HG03159 (cell line): ENCODE measurements at regions not wholly inside any gene's neighbourhood (a gene's known extent, or its start where the extent isn't known, plus 50 kb on each side); places are given as distances from the start of the nearest gene placed in this dataset.

Source experiments
- ATAC-seq: cut with Tn5 transposase; IDR thresholded peaks from one replicate; pipeline ENCODE4 v1.9.1; 2021; ENCODE audit warnings: mild to moderate bottlenecking, moderate library complexity; ENCODE audit not compliant: unreplicated experiment

DNA sequence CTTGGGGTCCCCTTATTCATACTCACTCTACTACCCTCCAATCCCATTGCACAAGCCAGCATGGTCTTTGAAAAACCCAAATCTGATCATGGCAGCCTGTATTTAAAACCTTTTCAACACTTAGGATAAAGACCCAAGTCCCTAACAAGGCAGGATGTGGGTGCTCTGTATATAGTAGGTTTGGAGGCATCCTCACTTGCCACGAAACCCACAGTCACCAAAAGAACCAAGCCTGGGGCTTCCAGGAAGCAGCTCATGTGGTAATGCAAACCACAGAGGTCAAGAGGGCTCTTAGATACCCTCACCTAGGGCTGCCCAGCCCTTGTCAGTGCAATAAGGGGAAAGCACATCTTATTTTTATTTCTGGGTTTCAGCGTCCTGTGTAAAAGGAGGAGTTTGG lies 218.6 kb upstream of the ASIC2 start:
- no peak for ATAC-seq

- no peak for ATAC-seq
Measured at GRCh38 chr17:33512113-33512512, 219.0 kb upstream of the ASIC2 start.

DNA sequence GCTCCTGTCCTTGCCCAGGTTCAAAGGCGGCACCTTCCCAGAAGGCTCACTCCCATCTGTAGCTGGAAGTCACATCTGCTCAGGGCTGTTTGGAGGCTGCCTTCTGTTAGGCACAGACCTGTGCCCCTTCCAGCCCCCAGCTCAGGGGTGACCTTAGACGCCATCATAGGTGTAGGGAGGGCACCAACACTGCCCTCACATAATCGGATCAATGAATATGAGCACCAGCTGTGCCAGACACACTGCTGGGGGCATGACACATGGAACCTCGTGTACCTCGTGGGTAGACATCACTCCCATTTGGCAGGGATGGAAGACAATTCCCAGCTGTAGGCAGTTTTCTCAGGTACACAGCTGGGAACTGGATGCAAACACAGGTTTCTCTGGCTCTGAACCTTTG lies 220.7 kb upstream of the ASIC2 start:
- no peak for ATAC-seq

DNA sequence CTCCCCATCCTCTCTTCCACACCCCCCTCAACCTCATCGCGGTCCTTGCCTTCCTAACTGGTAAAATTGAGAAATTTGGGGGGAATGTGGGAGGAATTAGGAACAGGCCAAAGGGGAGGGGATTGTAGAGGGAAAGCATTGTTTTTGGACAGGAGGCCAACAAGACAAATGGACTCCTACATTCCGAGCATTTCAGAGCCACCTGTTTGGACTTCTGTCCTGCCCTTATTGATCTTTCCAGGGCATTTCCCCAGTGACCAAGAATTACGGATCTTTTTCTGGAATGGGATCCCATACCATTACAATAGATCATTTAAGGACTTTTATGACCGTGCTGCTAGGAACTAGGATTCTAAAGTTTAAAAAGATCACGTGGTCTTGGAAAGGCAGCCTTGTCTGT lies 221.3 kb upstream of the ASIC2 start:
- ATAC-seq: no peak

DNA sequence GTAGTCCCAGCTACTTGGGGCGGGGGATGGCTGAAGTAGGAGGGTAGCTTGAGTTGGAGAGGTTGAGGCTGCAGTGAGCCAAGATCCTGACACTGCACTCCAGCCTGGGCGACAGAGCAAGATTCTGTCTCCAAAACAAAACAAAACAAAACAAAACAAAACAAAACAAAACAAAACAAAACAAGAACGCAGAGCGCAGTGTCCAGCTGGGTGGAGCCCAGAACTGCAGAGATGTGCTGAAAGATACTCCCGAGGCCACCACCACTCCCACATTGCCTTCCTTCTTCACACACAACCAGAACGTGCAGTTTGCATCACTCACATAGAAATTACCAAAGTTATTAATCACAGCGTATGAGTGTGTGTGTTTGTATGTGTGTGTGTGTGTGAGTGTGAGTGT lies 222.9 kb upstream of the ASIC2 start:
- no peak for ATAC-seq

DNA sequence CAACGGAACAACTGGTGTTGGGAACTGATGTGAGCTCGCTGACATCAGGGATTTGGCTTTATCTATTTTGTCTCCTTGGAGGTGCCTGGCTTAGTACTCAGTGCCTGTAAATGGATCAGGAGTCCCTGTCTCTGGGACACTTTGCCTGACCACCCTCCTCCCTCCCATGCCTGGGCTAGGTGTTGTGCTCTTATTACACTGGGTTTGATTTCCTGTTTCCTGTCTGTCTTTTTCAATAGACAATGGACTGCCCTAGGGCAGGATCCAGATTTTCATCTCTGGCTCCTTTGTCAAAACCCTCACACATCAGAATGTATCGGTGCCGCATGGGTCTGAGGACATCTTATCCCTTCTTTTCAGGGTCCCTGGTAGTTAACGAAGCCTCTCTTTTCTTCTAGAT lies 223.6 kb upstream of the ASIC2 start:
- ATAC-seq: no peak

DNA sequence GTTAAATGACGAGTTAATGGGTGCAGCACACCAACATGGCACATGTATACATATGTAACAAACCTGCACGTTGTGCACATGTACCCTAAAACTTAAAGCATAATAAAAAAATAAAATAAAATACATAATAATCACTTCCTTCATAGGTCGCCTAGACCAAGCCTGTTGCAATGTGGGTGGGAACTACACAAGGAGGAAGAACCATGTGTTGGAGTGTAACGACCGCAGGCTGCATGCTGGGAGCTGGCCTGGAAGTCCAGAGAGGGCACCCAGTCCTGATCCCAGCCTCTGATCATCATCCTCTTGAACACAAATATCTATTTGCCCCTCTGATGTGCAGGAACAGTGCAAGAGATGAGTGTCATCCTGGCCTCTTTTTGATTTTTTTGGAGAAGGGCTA lies 224.7 kb upstream of the ASIC2 start:
- no peak for ATAC-seq

- ATAC-seq: no peak
Measured at GRCh38 chr17:33519692-33520091, 226.6 kb upstream of the ASIC2 start.

DNA sequence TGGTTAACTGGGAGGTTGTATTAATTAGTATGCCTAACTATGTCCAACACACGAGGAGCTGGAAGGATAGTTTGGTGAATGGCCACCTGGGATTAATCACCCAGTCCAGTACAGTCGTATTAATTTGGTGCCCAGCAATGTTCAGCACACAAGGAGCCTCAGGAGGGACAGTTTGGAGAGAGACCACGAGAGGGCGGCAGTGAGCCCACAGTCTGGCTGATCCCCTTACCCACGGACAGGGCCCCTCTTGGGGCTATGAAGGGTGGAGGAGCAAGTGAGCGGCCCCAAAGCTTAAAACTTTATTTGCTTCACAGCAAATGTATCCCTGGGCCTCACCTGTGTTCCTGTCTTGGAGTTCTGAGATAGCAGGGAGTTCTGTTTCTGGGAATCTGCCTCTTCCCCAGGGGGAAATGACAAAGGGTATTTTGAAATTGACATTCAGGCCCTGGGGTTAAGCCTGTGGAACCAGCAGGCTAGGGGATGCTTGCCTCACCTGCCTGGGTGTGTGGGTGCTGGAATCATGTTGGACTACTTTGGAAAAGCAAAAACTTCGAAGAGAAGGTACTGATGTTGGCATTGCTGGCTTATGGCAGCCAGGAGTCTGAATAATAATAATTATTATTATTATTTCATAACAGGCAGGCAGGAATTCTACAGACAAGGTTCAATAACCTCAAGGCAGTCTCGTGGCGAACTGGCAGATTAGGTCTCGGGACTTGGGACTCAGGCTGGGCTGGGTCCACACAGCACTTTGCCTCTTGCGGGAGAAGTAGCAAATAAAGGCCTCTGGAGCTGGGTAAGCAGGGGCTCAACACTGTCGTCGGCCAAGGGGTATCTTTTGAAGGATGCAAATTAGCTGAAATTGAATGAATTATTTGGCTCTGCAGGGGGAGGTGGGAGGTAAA lies 227.6 kb upstream of the ASIC2 start:
- ATAC-seq: no peak

- no peak for ATAC-seq
Measured at GRCh38 chr17:33521784-33522183, 228.7 kb upstream of the ASIC2 start.

DNA sequence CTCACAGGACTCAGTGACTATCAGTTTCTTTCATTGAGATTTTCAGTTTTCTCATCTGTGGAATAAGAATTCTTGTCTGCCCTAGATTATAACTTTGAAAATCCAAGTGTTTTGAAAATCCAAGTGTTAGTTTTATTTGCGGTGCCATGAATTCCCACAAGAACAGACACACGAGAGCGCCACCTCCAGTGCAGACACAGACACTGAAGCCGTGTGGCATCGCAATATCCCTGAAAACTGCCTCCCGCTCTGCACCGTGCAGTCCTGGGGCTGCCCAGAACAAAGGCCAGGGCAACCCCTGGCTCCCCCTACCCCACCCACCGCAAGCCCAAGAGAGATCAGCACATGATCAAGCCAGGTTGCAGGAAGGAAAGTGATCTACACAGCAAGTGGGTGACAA lies 229.5 kb upstream of the ASIC2 start:
- ATAC-seq: no peak

DNA sequence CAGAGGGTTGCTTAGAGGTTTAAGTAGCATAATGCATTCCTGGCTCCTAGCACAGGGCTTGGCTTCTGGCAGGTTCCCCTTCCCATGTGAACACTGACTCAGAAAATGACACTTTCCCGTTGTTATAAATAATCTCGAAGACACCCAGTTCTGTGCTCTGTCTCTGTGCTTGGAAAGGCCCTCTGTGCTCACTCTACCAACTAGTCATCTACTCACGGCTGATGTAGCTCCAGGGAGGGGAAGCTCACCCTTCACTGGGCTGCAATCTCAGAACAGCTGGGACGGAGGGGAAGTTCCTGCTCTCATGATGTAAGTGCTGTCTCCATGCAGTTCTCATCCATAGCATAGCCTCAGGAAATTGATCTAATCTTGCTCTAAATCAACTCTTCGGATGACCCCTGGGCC lies 230.5 kb upstream of the ASIC2 start:
- ATAC-seq: no peak

DNA sequence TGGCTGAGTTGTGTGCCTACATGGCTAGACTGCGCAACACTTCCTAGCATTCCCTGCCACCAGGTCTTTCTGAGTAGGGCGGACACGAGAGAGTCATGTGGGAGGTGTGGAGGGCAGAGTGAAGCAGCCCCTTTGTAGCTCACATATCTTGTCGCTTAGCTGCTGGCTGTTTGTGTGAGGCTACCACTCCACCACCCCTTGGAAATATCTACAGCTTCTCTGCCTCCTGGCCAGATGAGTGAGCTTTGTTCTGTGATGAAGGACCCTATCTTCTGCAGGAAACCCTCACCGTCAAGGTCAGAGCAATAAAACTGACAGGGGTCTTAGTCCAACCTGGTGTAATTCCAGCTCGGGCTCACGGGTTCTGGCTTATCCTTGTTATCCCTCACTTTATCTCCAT lies 232.1 kb upstream of the ASIC2 start:
- ATAC-seq: no peak

- no peak for ATAC-seq
Measured at GRCh38 chr17:33526717-33527116, 233.6 kb upstream of the ASIC2 start.

GRCh38 chr17:33527290-33527689 lies 234.2 kb upstream of the ASIC2 start:
- ATAC-seq: no peak

GRCh38 chr17:33528846-33529245 lies 235.8 kb upstream of the ASIC2 start:
- ATAC-seq: no peak

GRCh38 chr17:33529816-33530215 lies 236.7 kb upstream of the ASIC2 start:
- ATAC-seq: no peak

DNA sequence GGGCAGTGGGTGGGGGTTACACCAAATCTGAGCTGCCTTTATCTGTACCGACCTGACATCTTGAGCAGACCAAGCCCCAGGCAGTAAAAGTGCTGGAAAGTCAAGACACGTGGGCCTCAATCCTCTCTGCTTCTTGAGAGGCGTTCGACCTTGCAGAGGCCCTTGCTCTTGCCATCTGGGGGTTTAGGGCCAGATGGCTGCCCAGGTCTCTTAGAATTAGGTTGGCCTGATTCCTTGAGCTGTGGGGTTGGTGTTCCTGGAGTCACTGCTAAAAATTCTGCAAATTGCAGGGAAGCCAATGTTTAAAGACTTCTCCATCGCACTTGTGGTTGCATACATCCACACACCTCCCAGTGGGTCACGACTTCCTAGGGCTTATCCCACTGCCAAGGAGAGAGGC lies 238.2 kb upstream of the ASIC2 start:
- no peak for ATAC-seq

- ATAC-seq: no peak
Measured at GRCh38 chr17:33534087-33534486, 241.0 kb upstream of the ASIC2 start.

GRCh38 chr17:33545124-33545523 lies 252.0 kb upstream of the ASIC2 start:
- no peak for ATAC-seq

GRCh38 chr17:33550261-33550660 lies 257.2 kb upstream of the ASIC2 start:
- ATAC-seq: no peak

DNA sequence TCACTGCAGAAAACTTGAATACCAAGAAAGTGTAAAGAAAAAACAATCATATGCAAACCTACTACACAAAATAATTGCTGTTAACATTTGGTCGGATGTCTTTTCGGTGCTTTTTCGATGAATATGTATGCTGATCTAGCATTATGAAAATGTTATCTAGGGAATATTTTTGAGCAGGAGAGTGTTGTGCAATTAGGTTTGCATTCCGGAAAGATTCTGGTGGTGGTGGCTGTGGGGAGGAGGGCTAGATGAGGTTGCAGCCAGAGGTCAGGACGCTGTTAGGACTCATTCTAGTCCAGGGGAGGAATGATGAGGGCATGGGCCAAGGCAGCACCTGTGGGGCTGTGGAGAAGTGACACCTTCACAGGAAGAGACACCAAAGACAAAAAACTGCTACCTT lies 258.0 kb upstream of the ASIC2 start:
- no peak for ATAC-seq

- ATAC-seq: no peak
Measured at GRCh38 chr17:33551911-33552310, 258.8 kb upstream of the ASIC2 start.
